ENCODE measurements at regions not wholly inside any gene's neighbourhood (a gene's known extent, or its start where the extent isn't known, plus 50 kb on each side); places are given as distances from the start of the nearest gene placed in this dataset.

DNA sequence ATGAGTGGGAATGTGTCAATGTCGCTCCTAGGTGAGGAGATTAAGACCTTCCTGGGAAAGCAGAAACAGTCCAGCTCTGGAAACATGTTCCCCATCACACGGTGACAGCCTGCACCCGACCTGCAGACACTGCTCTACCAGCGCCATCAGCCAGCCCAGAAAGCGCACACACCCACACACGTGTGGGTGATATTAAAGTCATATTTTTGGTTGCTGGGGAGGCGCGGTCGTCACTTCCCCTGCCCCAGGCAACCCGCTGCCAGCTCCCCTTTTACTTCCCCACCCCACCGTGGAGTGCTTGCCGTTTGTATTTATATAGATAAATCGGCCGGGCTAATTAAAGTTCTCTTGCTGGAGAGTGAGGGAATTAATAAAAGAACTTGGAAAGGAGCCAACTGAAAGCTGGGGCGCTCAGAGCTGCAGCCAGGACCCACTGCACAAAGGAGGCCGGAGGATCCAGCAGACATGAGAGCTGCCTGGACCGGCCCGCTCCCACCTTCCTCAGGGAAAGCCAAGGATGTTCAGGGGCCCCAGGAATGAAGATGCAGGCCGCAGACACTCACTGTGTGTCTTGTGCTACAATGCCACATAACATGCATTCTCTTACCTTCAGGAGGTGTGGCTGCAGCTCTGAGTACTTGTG lies 145.2 kb upstream of the UNC5B start:
- Histone ChIP-seq H3K36me3 (no peaks in the 10 kb centered on the region), H3K27ac (no peak overlapping the region), H3K9me3 (no peaks in the 10 kb centered on the region), H3K4me1 (ENCODE audit: insufficient read depth) (no peaks in the 10 kb centered on the region), H3K4me3 (no peak overlapping the region), H3K27me3 (no peaks in the 10 kb centered on the region)
- TF ChIP-seq EP300 (IDR thresholded peaks at IDR 0.05) (no peak), POLR2A (IDR thresholded peaks at IDR 0.05) (no peak)
- TF ChIP-seq, protein P1, sequence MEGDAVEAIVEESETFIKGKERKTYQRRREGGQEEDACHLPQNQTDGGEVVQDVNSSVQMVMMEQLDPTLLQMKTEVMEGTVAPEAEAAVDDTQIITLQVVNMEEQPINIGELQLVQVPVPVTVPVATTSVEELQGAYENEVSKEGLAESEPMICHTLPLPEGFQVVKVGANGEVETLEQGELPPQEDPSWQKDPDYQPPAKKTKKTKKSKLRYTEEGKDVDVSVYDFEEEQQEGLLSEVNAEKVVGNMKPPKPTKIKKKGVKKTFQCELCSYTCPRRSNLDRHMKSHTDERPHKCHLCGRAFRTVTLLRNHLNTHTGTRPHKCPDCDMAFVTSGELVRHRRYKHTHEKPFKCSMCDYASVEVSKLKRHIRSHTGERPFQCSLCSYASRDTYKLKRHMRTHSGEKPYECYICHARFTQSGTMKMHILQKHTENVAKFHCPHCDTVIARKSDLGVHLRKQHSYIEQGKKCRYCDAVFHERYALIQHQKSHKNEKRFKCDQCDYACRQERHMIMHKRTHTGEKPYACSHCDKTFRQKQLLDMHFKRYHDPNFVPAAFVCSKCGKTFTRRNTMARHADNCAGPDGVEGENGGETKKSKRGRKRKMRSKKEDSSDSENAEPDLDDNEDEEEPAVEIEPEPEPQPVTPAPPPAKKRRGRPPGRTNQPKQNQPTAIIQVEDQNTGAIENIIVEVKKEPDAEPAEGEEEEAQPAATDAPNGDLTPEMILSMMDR (IDR thresholded peaks at IDR 0.05): no peak
- intact Hi-C loops (cut with DNase I): no loop called here
- 38 to 48% (median 39%) methylated on average over 19 of the region's 19 CpGs for WGBS, 3 donors
- DNase-seq: no peak

DNA sequence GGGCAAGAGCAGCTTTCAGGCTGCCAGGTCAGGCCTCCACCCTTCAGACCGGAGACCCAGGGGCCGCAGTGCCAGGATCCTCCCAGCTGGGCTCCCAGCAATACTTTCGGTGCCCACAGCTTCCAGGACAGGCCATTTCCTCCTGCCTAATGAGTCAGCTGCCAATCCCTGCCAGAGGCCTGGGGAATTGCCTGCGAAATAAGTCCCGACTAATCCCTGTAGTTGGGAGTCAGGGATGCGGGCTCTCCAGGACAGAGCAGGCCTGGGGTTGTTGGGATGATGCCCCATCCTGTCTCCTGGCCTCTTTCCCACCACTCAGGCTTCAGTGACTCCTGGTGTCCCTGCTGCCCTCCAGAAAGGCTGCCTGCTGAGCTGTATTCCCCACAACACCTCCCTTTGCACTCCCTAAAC lies 143.5 kb upstream of the UNC5B start:
- Histone ChIP-seq H3K4me1 (ENCODE audit: insufficient read depth) (no peaks in the 10 kb centered on the region), H3K36me3 (no peaks in the 10 kb centered on the region), H3K27ac (no peak overlapping the region), H3K9me3 (no peaks in the 10 kb centered on the region), H3K4me3 (no peak overlapping the region), H3K27me3 (no peaks in the 10 kb centered on the region)
- DNase-seq: no peak
- intact Hi-C loops (cut with DNase I): no loop called here
- 70 to 81% (median 76%) methylated on average over 6 of the region's 6 CpGs for WGBS, 3 donors
- no peak for TF ChIP-seq POLR2A (IDR thresholded peaks at IDR 0.05)
- TF ChIP-seq, protein P1 (IDR thresholded peaks at IDR 0.05): no peak
- TF ChIP-seq EP300 (IDR thresholded peaks at IDR 0.05): no peak

DNA sequence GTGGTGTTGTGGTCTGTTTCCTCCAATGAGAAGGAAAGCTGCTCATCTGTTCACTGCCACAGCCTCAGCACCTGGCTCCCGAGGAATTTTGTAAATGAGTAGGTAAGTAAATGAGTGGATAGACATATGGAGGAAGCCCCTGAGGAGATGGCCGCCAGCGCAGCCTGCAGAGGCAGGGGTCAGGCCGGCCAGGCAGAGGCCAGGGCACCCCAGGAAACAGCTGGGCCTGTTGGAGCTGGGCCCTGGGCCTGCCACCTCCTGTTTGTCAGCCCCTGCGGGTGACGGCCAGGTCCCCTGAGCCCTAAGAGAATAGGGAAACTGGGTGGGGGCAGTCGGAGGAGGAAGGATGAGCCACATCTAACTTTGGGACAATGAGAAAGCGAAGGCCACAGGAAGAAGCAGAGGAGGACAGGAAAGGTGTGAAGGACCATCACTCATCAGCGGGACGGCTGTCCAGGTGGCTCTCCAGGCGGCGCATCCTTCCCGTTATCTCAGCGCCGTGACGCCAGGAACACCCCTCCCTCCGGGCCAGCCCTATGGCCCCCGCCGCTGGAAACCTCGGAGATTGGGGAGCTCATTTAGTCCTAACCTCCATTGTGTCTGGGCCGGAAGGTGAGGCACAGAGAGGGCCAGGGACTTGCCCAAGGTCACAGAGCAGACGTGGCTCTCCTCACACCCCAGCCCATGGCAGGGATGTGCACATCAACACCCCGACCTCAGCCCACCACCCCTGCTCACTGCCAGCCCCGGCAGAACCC lies 142.3 kb upstream of the UNC5B start:
- Histone ChIP-seq H3K9me3 (no peaks in the 10 kb centered on the region), H3K36me3 (no peaks in the 10 kb centered on the region), H3K4me3 (no peak overlapping the region), H3K27ac (no peak overlapping the region), H3K27me3 (no peaks in the 10 kb centered on the region), H3K4me1 (ENCODE audit: insufficient read depth) (no peaks in the 10 kb centered on the region)
- intact Hi-C loops (cut with DNase I): no loop called here
- TF ChIP-seq POLR2A (IDR thresholded peaks at IDR 0.05): no peak
- TF ChIP-seq, protein P1 (IDR thresholded peaks at IDR 0.05): no peak
- TF ChIP-seq EP300 (IDR thresholded peaks at IDR 0.05): no peak
- WGBS, 3 donors: 84 to 87% (median 85%) methylated on average over 24 of the region's 24 CpGs
- no peak for DNase-seq

DNA sequence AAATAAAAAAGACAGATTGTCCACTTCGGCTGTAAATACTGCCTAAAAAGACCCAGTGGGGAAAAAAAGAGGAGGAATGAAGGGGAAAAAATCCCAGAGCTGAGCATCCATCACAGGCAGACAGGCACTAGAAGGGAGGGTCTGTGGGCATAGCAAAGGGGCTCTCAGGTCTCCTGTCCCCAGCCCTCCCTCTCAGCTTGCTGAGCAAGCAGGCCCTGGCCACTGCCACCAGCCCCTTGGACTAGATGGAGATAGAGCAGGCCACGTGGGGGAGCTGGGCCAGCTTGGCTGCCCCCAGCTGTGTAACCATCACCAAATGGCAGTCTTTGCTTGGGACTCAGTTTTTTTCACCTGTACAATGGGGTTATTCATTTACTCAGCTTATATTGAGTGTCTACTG lies 141.6 kb upstream of the UNC5B start:
- 63 to 68% (median 65%) methylated on average over 2 of the region's 2 CpGs for WGBS, 3 donors

More for the DNA sequence above, 141.6 kb upstream of the UNC5B start:
- Histone ChIP-seq H3K4me1 (ENCODE audit: insufficient read depth) (no peaks in the 10 kb centered on the region), H3K4me3 (no peak overlapping the region), H3K9me3 (no peaks in the 10 kb centered on the region), H3K27ac (no peak overlapping the region), H3K36me3 (no peaks in the 10 kb centered on the region), H3K27me3 (no peaks in the 10 kb centered on the region)
- no peak for DNase-seq
- intact Hi-C loops (cut with DNase I): no loop called here
- TF ChIP-seq POLR2A (IDR thresholded peaks at IDR 0.05): no peak
- TF ChIP-seq EP300 (IDR thresholded peaks at IDR 0.05): no peak
- TF ChIP-seq, protein P1 (IDR thresholded peaks at IDR 0.05): no peak

Data from ovary (tissue), 7 donors.